Astrocyte (in vitro differentiated cells and primary cell): ENCODE measurements at regions not wholly inside any gene's neighbourhood (a gene's known extent, or its start where the extent isn't known, plus 50 kb on each side); places are given as distances from the start of the nearest gene placed in this dataset.

Source experiments
- DNase-seq: peaks from one replicate; pipeline ENCODE4 v3.0.0-alpha.2; 2010; ENCODE audit warnings: low read depth
- FAIRE-seq: peaks from 2 replicates; lab custom pipeline; 2011; peaks lifted over from hg19 to GRCh38; lab: Jason Lieb, UNC
- H2AFZ ChIP-seq: 2 replicates; pipeline ENCODE4 v1.6.0; 2012; ENCODE audit warnings: low read depth, low read length, inconsistent platforms
- H3K27ac ChIP-seq: 2 replicates; pipeline ENCODE4 v1.5.1; 2011; ENCODE audit warnings: low read depth, low read length, inconsistent platforms
- H3K27me3 ChIP-seq: 2 replicates; pipeline ENCODE4 v1.6.0; 2011; ENCODE audit warnings: low read length, inconsistent platforms; ENCODE audit not compliant: insufficient read depth
- H3K36me3 ChIP-seq: 2 replicates; pipeline ENCODE4 v1.5.1; 2011; ENCODE audit warnings: low read length, inconsistent platforms; ENCODE audit not compliant: insufficient read depth
- H3K4me1 ChIP-seq: 2 replicates; pipeline ENCODE4 v1.5.1; 2011; ENCODE audit warnings: low read length, inconsistent platforms; ENCODE audit not compliant: insufficient read depth
- H3K4me2 ChIP-seq: 2 replicates; pipeline ENCODE4 v1.6.0; 2012; ENCODE audit warnings: low read length, inconsistent platforms
- H3K4me3 ChIP-seq: 2 replicates; pipeline ENCODE4 v1.5.1; 2011; ENCODE audit warnings: low read depth, mild to moderate bottlenecking, low read length, inconsistent platforms; ENCODE audit not compliant: insufficient read depth
- H3K79me2 ChIP-seq: 2 replicates; pipeline ENCODE4 v1.6.0; 2012; ENCODE audit warnings: mild to moderate bottlenecking, low read length, inconsistent platforms; ENCODE audit not compliant: insufficient read depth
- H3K9ac ChIP-seq: 2 replicates; pipeline ENCODE4 v1.6.0; 2012; ENCODE audit warnings: mild to moderate bottlenecking, low read length, inconsistent platforms
- H3K9me3 ChIP-seq: 2 replicates; pipeline ENCODE4 v1.5.1; 2012; ENCODE audit warnings: low read depth, mild to moderate bottlenecking, low read length, inconsistent platforms; ENCODE audit not compliant: insufficient read depth
- H4K20me1 ChIP-seq: 2 replicates; pipeline ENCODE4 v1.6.0; 2012; ENCODE audit warnings: low read length, inconsistent platforms; ENCODE audit not compliant: insufficient read depth
- H3K27ac Mint-ChIP-seq: one replicate; pipeline ENCODE4 v1.8.0; 2021; ENCODE audit warnings: mild to moderate bottlenecking, mixed read lengths; ENCODE audit not compliant: unreplicated experiment
- H3K27me3 Mint-ChIP-seq: one replicate; pipeline ENCODE4 v1.8.0; 2021; ENCODE audit warnings: low read depth, mixed read lengths; ENCODE audit not compliant: unreplicated experiment
- H3K36me3 Mint-ChIP-seq: one replicate; pipeline ENCODE4 v1.8.0; 2021; ENCODE audit warnings: low read depth, mixed read lengths; ENCODE audit not compliant: unreplicated experiment
- H3K4me1 Mint-ChIP-seq: one replicate; pipeline ENCODE4 v1.8.0; 2021; ENCODE audit warnings: low read depth, mixed read lengths; ENCODE audit not compliant: unreplicated experiment
- H3K4me3 Mint-ChIP-seq: one replicate; pipeline ENCODE4 v1.8.0; 2021; ENCODE audit warnings: mild to moderate bottlenecking, moderate library complexity, mixed read lengths; ENCODE audit not compliant: unreplicated experiment
- H3K9me3 Mint-ChIP-seq: one replicate; pipeline ENCODE4 v1.8.0; 2021; ENCODE audit warnings: mild to moderate bottlenecking, mixed read lengths; ENCODE audit not compliant: unreplicated experiment
- CTCF ChIP-seq: IDR thresholded peaks from 2 replicates; pipeline ENCODE4 v1.5.1; 2011; ENCODE audit warnings: low read depth, mild to moderate bottlenecking, inconsistent platforms, low read length, moderate library complexity; ENCODE audit not compliant: insufficient read depth
- EZH2 ChIP-seq: IDR thresholded peaks from 2 replicates; pipeline ENCODE4 v1.6.1; 2012; ENCODE audit warnings: mild to moderate bottlenecking, low read length, inconsistent platforms; ENCODE audit not compliant: insufficient read depth

GRCh38 chr5:167579693-167580055, 711.8 kb upstream of the WWC1 start:
- Mint-ChIP-seq H3K9me3 (no peaks in the 10 kb centered on the region), H3K36me3 (peaks cover 4% of the 10 kb centered on the region), H3K4me3 (no peak overlapping the region), H3K27ac (no peak overlapping the region), H3K27me3 (no peaks in the 10 kb centered on the region), H3K4me1 (peaks cover 35% of the 10 kb centered on the region)
- Histone ChIP-seq H3K9ac (no peak overlapping the region), H3K4me2 (peak overlapping the region; percentile 22), H2AFZ (no peak overlapping the region), H3K27ac (peak overlapping the region; percentile 18), H3K4me3 (no peak overlapping the region), H4K20me1 (no peaks in the 10 kb centered on the region), H3K27me3 (peaks cover 1% of the 10 kb centered on the region), H3K4me1 (no peaks in the 10 kb centered on the region), H3K36me3 (no peaks in the 10 kb centered on the region), H3K9me3 (no peaks in the 10 kb centered on the region), H3K79me2 (peaks cover 37% of the 10 kb centered on the region)
- no peak for FAIRE-seq
- DNase-seq = peak; percentile 68
- no peak for TF ChIP-seq EZH2
- TF ChIP-seq CTCF = no peak

- Histone ChIP-seq H3K9me3 (no peaks in the 10 kb centered on the region), H3K79me2 (peaks cover 34% of the 10 kb centered on the region), H3K9ac (no peak overlapping the region), H3K4me3 (no peak overlapping the region), H3K4me2 (no peak overlapping the region), H3K36me3 (no peaks in the 10 kb centered on the region), H3K27me3 (no peaks in the 10 kb centered on the region), H3K27ac (no peak overlapping the region), H4K20me1 (no peaks in the 10 kb centered on the region), H3K4me1 (no peaks in the 10 kb centered on the region), H2AFZ (no peak overlapping the region)
- no peaks in the 10 kb centered on the region for H3K9me3 Mint-ChIP-seq
- peaks cover 4% of the 10 kb centered on the region for H3K36me3 Mint-ChIP-seq
- H3K27ac Mint-ChIP-seq = no peak overlapping the region
- H3K27me3 Mint-ChIP-seq = no peaks in the 10 kb centered on the region
- DNase-seq = no peak
- peaks cover 35% of the 10 kb centered on the region for H3K4me1 Mint-ChIP-seq
- no peak for FAIRE-seq
- no peak for TF ChIP-seq EZH2
- TF ChIP-seq CTCF = no peak
- H3K4me3 Mint-ChIP-seq = no peak overlapping the region
Measured at GRCh38 chr5:167580608-167581007, 710.8 kb upstream of the WWC1 start.

GRCh38 chr5:167582283-167582682, 709.2 kb upstream of the WWC1 start:
- no peak overlapping the region for H2AFZ ChIP-seq
- Mint-ChIP-seq H3K9me3 (no peaks in the 10 kb centered on the region), H3K4me1 (peaks cover 27% of the 10 kb centered on the region), H3K4me3 (no peak overlapping the region), H3K36me3 (peaks cover 4% of the 10 kb centered on the region), H3K27me3 (no peaks in the 10 kb centered on the region), H3K27ac (no peak overlapping the region)
- H3K4me2 ChIP-seq = no peak overlapping the region
- no peaks in the 10 kb centered on the region for H3K9me3 ChIP-seq
- peaks cover 21% of the 10 kb centered on the region for H3K79me2 ChIP-seq
- no peaks in the 10 kb centered on the region for H3K36me3 ChIP-seq
- DNase-seq = no peak
- no peaks in the 10 kb centered on the region for H3K27me3 ChIP-seq
- H3K4me1 ChIP-seq = no peaks in the 10 kb centered on the region
- TF ChIP-seq CTCF (peak; percentile 24), EZH2 (no peak)
- no peak overlapping the region for H3K4me3 ChIP-seq
- H3K9ac ChIP-seq = no peak overlapping the region
- H4K20me1 ChIP-seq = no peaks in the 10 kb centered on the region
- no peak overlapping the region for H3K27ac ChIP-seq
- peak; percentile 76 for FAIRE-seq
